ENCODE measurements at regions not wholly inside any gene's neighbourhood (a gene's known extent, or its start where the extent isn't known, plus 50 kb on each side); places are given as distances from the start of the nearest gene placed in this dataset.

GRCh38 chr16:65869261-65869660 lies 497.2 kb upstream of the CDH5 start:
- Histone ChIP-seq H2AFZ (ENCODE audit: low read length) (no peak overlapping the region), H3K9ac (ENCODE audit: low read length) (no peak overlapping the region), H3F3A (ENCODE audit: low read length, unreplicated experiment) (no peaks in the 10 kb centered on the region), H3K27ac (ENCODE audit: low read length) (no peak overlapping the region), H3K36me3 (ENCODE audit: low read depth, low read length) (no peaks in the 10 kb centered on the region), H3K9me3 (ENCODE audit: low read length) (no peaks in the 10 kb centered on the region), H3K4me1 (ENCODE audit: insufficient read depth, low read length) (no peaks in the 10 kb centered on the region), H3K4me3 (ENCODE audit: low read length) (no peak overlapping the region), H3K27me3 (ENCODE audit: low read length) (no peaks in the 10 kb centered on the region), H4K20me1 (ENCODE audit: low read length) (no peaks in the 10 kb centered on the region), H3K79me2 (ENCODE audit: low read length) (no peaks in the 10 kb centered on the region), H3K4me2 (ENCODE audit: low read length) (no peak overlapping the region), H3K9me2 (replicated peaks; ENCODE audit: low read length) (no peaks in the 10 kb centered on the region)
- intact Hi-C loops (cut with micrococcal nuclease): no loop called here
- ChIA-PET POLR2A (ENCODE audit: unreplicated experiment) (no interaction called here), CTCF (no interaction called here)
- DNase-seq (no peak), ATAC-seq (no peak)
- BruUV-seq (replicated peaks): no TSS peak
- TF ChIP-seq EZH2phosphoT487 (IDR thresholded peaks at IDR 0.05; ENCODE audit: borderline replicate concordance, low read length): no peak
- TF ChIP-seq EZH2 (IDR thresholded peaks at IDR 0.05; ENCODE audit: low read length, unreplicated experiment): no peak
- no peak for TF ChIP-seq CTCF (conservative IDR thresholded peaks at IDR 0.05; ENCODE audit: low read depth, low read length)

DNA sequence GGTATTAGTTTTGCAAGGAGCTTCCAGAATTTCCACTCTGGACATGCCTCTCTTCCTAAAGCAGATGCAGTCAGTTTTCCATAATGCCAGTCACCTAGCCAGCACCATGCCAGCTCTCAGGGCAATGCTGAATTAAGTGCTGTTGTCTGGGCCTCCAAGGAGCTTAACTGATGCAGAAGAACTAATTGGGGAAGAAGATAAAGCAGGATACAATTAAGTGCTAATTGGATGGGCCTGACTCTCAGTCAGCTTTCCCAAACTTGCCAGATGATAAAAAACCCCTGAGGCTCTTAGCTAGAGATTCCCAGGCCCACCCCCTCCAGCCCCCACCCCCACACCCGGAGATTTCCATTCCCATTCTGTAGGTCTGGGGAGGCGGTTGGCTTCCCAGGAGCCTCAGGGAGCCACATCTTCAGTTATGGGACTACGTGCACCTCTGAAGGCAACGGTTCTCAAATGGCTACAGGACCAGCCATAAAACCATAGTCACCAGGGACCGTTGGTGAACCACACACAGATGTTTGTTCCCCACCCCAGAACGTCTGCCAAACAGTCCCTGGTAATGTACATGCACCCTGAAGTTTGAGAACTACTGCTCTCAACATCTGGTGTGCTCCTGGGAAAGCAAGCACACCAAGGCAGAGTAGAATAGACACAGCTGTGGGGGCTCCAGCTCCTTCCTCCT lies 499.1 kb upstream of the CDH5 start:
- BruUV-seq (replicated peaks): no TSS peak
- ChIA-PET POLR2A (ENCODE audit: unreplicated experiment) (no interaction called here), CTCF (no interaction called here)
- Histone ChIP-seq H3K4me2 (ENCODE audit: low read length) (no peak overlapping the region), H3K4me1 (ENCODE audit: insufficient read depth, low read length) (no peaks in the 10 kb centered on the region), H3K9me3 (ENCODE audit: low read length) (no peaks in the 10 kb centered on the region), H3K4me3 (ENCODE audit: low read length) (no peak overlapping the region), H3K27me3 (ENCODE audit: low read length) (no peaks in the 10 kb centered on the region), H3K9ac (ENCODE audit: low read length) (no peak overlapping the region), H2AFZ (ENCODE audit: low read length) (no peak overlapping the region), H3K79me2 (ENCODE audit: low read length) (no peaks in the 10 kb centered on the region), H3K9me2 (replicated peaks; ENCODE audit: low read length) (no peaks in the 10 kb centered on the region), H3K36me3 (ENCODE audit: low read depth, low read length) (no peaks in the 10 kb centered on the region), H4K20me1 (ENCODE audit: low read length) (no peaks in the 10 kb centered on the region), H3K27ac (ENCODE audit: low read length) (no peak overlapping the region), H3F3A (ENCODE audit: low read length, unreplicated experiment) (no peaks in the 10 kb centered on the region)
- DNase-seq: no peak
- intact Hi-C loops (cut with micrococcal nuclease): no loop called here
- ATAC-seq: no peak
- TF ChIP-seq EZH2 (IDR thresholded peaks at IDR 0.05; ENCODE audit: low read length, unreplicated experiment): no peak

GRCh38 chr16:65863236-65863635 lies 503.3 kb upstream of the CDH5 start:
- no peaks in the 10 kb centered on the region for H3K36me3 ChIP-seq (ENCODE audit: low read depth, low read length)
- no peak overlapping the region for H3K4me3 ChIP-seq (ENCODE audit: low read length)
- H3K4me1 ChIP-seq (ENCODE audit: insufficient read depth, low read length): no peaks in the 10 kb centered on the region
- CTCF ChIA-PET: no interaction called here
- no peak overlapping the region for H3K9ac ChIP-seq (ENCODE audit: low read length)
- BruUV-seq (replicated peaks): no TSS peak
- TF ChIP-seq EZH2 (IDR thresholded peaks at IDR 0.05; ENCODE audit: low read length, unreplicated experiment) (no peak), EZH2phosphoT487 (IDR thresholded peaks at IDR 0.05; ENCODE audit: borderline replicate concordance, low read length) (no peak), CTCF (conservative IDR thresholded peaks at IDR 0.05; ENCODE audit: low read depth, low read length) (no peak)
- POLR2A ChIA-PET (ENCODE audit: unreplicated experiment): no interaction called here
- ATAC-seq: no peak
- no peaks in the 10 kb centered on the region for H3F3A ChIP-seq (ENCODE audit: low read length, unreplicated experiment)
- H3K27ac ChIP-seq (ENCODE audit: low read length): no peak overlapping the region
- H3K9me2 ChIP-seq (replicated peaks; ENCODE audit: low read length): no peaks in the 10 kb centered on the region
- no peaks in the 10 kb centered on the region for H3K79me2 ChIP-seq (ENCODE audit: low read length)
- H3K9me3 ChIP-seq (ENCODE audit: low read length): no peaks in the 10 kb centered on the region
- H2AFZ ChIP-seq (ENCODE audit: low read length): no peak overlapping the region
- H3K27me3 ChIP-seq (ENCODE audit: low read length): no peaks in the 10 kb centered on the region
- no peak overlapping the region for H3K4me2 ChIP-seq (ENCODE audit: low read length)
- intact Hi-C loops (cut with micrococcal nuclease): no loop called here
- DNase-seq: no peak
- H4K20me1 ChIP-seq (ENCODE audit: low read length): no peaks in the 10 kb centered on the region
